ENCODE measurements at regions not wholly inside any gene's neighbourhood (a gene's known extent, or its start where the extent isn't known, plus 50 kb on each side); places are given as distances from the start of the nearest gene placed in this dataset.
"Not testable (repeated sequence)": the region's sequence is repeated elsewhere in the genome, so short reads cannot be mapped to it uniquely, and the experiment has no call there.

DNA sequence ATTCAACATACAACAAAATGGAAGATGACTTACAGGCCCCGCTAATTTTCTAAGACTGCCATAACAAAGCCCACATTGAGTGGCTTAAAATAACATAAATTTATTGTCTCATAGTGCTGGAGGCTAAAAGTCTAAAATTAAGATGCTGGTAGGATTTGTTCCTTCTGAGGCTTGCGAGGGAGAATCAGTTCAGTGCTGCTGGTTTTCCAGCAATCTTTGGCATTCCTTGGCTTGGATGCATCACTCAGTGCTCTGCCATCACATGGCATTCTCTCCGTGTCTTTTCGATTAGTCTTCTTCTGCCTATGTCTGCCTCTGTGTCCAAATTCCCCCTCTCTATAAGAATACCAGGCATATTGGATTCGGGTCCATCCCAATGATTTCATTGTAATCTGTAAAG, 959.3 kb upstream of the TMEFF2 start:
- no peak for DNase-seq (ENCODE audit: low read depth)

DNA sequence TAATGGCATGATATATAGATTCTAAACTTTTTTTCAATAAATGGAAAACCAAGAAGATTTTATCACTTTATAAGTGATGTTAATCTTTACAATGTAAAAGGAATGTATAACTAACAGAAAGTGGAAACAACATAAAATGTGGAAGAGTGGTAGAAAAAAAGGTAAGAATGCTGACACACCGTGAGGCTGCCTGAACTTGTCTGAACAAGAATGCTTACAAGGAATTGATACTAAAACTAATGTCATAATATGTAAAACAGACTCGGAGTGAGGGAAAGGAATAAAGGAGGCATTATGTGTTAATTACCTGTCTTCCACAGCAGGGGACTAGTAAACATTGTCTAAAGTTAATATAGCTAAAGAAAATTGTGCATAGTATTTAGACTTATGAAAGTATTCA, 958.8 kb upstream of the TMEFF2 start:
- DNase-seq (ENCODE audit: low read depth), result no peak

DNA sequence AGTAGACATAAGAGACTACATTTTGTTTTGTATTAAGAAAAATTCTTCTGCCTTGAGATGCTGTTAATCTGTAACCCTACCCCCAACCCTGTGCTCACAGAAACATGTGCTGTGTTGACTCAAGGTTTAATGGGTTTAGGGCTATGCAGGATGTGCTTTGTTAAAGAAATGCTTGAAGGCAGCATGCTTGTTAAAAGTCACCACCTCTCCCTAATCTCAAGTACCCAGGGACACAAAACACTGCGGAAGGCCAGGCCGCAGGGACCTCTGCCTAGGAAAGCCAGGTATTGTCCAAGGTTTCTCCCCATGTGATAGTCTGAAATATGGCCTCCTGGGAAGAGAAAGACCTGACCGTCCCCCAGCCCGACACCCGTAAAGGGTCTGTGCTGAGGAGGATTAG, 947.7 kb upstream of the TMEFF2 start:
- not testable (repeated sequence) for DNase-seq (ENCODE audit: low read depth)

DNA sequence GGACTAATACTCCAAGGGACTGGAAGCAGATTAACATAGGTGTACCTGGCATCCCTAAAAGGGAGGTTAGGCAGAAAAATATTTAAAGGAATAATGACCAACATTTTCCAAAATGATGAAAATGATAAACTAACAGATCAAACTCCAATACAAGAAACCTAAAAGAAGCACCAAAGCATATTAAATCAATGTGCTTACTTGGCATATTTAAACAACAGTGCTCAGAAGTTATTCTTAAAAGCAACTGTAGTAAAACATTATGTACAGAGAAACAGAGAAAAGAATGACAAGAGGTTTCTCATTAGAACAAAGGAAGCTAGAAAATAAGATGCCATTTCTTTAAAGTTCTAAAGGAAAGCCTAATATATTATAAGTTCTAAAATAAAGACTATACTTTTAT, 947.3 kb upstream of the TMEFF2 start:
- DNase-seq (ENCODE audit: low read depth), result no peak

DNA sequence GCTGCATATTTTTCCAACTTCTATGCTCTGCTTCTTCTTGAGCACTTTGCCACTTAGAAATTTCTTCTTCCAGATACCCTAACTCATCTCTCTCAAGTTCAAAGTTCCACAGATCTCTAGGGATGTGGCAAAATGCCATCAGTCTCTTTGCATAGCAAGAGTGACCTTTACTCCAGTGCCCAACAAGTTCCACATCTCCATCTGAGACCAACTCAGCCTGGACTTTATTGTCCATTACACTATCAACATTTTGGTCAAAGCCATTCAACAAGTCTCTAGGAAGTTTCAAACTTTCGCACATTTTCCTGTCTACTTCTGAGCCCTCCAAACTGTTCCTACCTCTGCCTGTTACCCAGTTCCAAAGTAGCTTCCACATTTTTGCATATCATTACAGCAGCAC, 946.2 kb upstream of the TMEFF2 start:
- not testable (repeated sequence) for DNase-seq (ENCODE audit: low read depth)

DNA sequence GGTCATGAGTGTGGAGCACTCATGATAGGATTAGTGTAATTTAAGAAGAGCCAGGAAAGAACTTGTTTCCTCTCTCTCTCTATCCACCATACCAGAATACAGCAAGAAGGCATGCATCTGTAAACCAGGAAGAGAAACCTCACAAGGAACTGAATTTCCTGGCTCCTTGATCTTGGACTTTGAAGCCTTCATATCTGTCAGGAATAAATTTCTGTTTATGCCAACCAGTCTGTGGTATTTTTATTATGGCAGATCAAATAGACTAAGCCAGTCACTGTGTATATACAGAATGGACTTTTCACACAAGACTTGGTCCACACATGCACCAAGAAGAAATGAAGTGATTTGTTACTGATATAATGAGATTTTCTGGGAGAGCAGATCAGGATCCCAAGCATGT, 930.1 kb upstream of the TMEFF2 start:
- no peak for DNase-seq (ENCODE audit: low read depth)

DNA sequence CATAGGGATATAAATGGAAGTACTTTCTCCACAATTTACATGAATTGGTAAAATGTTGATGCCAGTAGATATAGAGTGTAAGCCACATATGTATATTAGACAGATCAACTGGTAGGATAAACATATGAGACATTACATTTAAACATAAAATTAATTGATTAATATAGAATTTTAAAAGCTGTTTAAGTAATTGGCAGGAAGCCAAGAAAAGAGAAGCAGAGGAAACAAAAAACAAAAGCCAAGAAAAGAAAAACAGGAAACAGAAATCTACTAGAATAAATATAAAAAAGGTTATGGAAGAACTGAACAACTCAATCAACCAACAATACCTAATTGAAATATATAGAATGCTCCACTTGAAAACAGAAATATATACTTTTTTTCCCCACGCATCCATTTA, 920.1 kb upstream of the TMEFF2 start:
- no peak for DNase-seq (ENCODE audit: low read depth)

DNA sequence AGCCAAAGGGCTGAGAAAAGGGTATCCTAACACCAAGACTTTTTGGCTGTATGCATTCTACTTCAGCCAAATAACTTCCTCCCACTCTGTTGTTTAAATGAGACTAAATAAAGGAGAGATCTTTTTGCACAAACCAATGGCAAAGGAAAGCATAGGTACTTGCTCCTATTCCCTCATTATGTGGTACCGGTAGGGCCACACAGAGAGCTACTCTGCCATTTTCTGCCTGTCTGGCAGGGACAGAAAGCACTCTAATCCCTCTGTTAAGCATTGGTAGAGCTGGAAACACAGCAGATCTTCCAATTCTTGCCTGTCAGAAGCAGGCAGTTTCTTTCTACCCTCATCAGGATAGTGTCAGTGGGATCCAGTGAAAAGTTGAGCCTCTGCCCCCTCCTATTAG, 918.3 kb upstream of the TMEFF2 start:
- DNase-seq (ENCODE audit: low read depth), result no peak

DNA sequence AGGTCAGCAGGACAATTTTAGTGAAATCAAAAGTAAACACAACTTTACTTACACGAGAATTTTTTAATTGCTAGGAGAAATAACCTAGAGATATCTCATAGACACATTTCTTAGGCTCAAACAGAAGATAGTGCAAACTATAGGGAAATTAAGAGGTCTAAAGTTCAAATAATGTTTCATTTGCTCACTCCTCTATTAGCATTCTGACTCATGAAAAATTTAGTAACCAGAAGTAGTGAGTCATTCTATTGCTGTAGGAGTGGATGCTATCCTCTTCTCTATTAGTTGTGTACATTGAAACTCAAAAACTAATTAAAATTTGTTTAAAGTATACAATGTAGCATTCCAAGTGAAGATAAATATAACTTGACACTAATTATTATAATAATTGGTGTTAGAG, 908.3 kb upstream of the TMEFF2 start:
- DNase-seq (ENCODE audit: low read depth), result no peak

DNA sequence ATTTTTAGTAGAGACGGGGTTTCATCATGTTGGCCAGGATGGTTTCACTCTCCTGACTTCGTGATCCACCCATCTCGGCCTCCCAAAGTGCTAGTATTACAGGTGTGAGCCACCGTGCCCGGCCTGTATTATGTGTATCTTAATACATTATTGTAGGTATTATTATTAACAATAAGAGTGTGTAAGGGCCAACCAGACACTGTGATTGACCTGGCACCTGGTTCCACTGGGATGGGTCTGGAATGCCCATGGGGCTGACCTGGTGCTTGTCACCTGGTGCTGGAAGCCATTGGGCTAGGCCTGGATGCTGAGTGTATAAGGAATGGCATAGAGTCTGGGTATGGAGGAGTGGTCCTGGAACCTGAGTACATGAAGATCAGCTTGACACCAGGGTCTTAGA, 906.9 kb upstream of the TMEFF2 start:
- no peak for DNase-seq (ENCODE audit: low read depth)

DNA sequence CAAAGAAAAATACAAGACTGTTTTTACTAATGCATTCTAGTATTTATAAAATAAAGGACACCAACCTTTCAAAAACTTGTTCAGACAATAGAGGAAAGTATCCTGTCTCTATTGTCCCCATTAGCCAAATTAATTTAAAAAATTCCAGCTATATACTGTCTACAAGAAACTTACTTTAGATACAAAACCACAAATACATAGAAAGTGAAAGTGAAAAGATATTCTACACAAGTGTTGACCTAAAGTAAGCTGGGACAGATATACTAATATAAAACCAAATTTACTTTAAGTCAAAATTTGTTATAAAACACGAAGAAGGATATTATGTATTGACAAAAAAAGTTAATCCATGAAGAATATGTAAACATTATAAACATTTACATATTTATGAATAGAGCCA, 893.3 kb upstream of the TMEFF2 start:
- no peak for DNase-seq (ENCODE audit: low read depth)

DNA sequence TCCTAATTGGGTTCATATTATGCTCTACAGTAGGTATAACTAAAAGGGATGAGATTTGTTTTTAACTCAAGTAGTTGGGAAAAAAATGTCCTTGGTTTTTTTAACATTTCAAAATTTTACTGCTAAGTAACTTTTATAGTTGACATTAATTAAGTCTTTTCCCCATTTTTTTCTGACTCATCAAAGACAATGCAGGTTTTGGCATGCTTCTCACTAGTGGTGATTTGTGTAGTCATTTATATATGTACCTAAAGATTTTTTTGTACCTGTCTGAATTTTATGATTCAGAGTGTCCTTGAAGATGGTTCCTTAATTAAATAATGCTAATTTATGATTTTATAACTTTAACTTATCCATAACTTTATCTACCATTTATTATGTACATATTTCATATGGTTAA, 882.3 kb upstream of the TMEFF2 start:
- no peak for DNase-seq (ENCODE audit: low read depth)

DNA sequence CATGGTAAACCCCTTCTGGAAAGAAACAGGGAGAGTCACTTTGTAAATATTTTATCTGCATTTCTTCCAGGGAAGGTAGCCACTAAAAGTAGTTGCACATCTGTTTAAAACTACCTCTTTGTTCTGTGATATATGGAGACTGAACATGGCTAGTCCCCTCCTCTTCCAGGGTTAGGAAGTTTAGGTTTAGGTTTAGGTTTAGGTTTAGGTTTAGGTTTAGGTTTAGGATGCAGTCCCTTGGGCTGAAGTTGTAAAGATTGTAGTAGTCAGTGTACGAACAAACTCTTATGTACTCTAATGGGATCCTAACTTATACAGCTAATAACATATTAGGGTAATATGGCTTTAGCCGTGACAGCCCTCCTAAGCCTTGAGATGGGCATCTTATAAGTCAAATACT, 880.2 kb upstream of the TMEFF2 start:
- no peak for DNase-seq (ENCODE audit: low read depth)

DNA sequence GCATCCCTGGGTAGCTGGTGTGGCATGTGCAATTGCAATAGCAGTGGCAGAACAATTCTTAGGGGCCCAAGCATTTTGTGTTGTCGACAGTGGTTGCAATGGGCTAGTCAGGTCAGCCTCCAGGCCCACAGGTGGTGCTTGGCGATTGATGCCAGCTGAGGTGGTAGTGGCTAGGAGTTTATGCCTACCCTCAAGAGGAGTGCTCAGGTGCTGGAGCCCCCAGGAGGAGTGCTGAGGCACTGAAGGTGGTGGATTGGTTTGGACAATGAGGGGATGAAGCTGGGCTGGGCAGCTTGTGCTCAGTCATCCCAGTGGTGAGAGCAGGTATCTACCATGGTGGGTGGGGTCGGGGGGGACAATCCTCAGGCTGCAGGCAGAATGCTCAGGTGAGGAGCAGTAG, 877.9 kb upstream of the TMEFF2 start:
- DNase-seq (ENCODE audit: low read depth), result no peak

DNA sequence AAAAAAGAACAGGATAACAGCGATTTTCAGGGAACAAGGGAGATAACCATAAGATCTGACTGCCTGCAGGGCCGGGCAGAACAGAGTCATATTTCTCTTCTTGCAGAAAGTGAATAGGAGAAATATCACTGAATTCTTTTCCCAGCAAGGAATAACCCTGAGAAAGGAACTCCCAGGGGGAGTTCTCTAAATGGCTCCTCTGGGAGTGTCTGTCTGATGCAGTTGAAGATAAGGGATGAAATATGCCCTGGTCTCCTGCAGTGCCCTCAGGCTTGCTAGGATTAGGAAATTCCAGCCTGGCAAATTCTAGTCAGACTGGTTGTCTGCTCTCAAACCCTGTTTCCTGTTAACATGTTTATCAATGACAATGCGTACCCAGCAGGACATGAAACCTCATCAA, 830.8 kb upstream of the TMEFF2 start:
- DNase-seq (ENCODE audit: low read depth), result not testable (repeated sequence)

DNA sequence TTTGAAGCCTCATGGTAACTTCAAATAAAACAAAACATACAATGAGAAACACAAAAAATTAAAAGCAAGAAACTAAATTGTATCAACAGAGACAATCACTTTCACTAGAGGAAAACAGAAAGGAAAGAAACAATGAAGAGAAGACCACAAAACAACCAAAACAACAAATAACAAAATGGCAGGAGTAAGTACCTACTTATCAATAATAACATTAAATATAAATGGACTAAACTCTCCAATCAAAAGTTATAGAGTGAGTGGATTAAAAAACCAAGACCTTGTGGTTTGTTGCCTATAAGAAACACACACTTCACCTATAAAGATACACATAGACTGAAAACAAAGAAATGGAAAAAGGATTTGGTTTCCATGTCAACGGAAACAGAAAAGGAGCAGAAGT, 830.1 kb upstream of the TMEFF2 start:
- no peak for DNase-seq (ENCODE audit: low read depth)

DNA sequence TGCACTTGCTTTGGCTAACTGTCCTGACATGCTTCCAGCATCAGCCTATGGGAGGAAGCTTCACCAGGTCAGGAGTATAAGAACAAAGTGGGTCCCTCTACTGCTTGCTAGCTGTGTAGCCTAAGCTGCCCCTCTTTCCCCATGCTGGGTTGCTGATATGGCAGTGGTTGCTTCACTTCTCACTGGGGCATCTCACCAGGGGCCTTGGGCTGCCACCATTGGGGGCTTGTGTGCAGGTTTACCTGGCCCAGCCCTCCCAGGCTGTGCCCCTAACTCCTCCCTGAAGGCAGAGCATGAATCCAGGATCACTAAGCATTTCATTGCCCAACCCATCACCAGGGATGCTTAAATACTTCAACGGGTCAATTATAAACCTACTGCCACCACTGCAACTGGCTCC, 817.1 kb upstream of the TMEFF2 start:
- no peak for DNase-seq (ENCODE audit: low read depth)

DNA sequence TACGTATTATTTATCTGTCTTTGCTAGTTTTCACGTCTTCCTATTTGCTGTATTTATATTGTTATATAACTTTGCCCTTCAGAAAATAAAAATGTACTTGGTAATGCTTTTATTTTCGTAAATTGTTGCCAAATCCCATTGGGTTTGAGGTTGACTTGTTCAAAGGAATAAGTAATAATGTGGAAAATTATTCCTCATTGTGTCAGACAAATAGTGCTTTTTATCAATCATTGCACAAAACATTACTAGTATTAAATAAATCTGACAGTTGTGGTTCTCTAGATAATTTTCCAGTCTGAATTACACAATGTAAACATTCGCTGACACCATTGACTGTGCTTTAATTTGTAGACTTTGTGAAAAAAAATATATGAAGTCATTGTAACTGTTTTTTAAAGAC, 798.3 kb upstream of the TMEFF2 start:
- no peak for DNase-seq (ENCODE audit: low read depth)

DNA sequence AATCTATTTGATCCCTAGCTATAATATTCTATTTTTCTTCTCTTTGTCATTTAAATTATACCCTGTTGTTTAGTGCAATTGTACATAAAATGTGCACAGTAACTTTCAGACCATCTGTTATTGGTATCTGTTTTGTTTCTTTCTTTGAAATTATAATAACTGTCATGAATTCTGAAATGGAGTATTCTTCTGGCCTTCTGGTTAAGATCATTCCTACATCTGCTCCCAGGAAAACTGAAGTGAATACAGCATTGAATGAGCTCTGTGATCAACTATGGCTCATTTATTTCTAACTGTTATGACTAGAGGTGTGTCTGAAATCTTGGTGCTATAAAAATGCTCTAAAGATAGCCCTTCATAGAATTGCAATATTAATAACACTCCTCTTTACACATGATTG, 788.4 kb upstream of the TMEFF2 start:
- no peak for DNase-seq (ENCODE audit: low read depth)

DNA sequence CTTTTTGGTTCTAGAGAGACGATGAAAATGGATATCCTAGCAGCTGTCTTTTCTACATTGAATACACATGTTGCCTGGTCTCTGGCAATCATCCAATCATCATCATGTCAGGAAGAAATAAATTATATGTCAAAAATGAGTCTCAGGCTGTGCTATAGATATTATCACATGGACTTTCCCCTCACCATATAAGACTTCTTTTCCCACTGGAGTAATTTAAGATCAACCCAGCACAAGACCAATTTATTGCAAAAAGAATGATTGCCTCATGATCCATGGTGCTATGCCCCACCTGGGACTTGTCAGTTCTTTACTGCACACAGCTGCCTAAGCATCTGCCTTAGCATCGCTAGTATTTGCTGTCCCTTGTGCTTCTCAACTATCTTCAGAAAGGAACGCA, 783.7 kb upstream of the TMEFF2 start:
- DNase-seq (ENCODE audit: low read depth), result no peak

DNA sequence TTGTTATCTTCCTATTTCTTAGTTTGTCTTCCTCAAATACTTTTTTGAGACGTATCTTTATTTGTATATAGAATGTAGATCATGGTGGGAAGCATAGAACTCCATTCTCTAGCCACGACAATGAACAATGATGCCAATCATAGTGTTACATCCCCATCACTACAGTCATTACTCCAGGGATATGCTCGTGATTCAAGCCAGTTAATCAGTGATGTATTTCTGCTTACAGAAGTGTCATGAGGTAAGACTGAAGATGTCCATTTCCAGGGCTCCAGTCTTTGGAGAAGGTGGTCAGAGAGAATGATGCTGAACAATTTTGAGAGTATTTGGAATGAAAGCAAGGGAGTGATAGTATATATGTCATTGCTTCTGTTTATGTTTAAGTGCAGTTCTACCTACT, 777.2 kb upstream of the TMEFF2 start:
- no peak for DNase-seq (ENCODE audit: low read depth)

DNA sequence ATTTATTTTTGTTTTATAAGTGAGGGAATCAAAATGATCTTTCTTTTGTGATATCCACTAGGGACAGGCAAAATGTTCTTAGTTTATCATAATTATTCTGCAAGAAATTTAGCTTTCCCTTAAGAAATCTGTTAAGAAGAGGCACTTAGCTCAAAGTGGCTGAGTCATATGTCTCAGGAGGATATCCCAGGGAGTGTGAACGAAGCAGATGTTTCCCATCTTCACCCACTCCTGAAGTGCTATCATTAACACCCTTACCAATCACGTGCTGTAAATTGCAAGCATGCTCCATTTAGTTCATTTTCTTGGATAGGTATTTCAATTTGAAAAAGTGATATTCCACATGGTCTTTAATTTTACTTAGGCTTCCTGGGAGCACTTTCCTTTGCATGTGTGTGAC, 774.3 kb upstream of the TMEFF2 start:
- DNase-seq (ENCODE audit: low read depth), result no peak

DNA sequence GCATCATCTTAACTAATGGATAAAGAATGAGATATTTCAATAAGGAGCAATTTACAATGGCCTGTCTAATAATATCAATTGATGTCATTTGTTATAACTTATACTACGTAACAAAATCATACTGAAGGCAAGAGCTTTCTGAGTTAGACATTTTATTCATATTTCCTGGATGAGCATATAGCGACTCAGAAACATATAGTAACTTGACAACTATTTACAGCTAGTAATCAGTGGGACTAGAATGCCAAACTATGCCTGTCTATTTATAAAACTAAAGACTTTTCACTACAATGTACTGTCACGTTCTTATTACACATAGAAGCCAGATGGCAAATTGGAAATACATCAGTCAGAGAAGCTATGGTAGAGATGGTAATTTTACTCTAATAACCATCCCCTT, 766.2 kb upstream of the TMEFF2 start:
- DNase-seq (ENCODE audit: low read depth), result no peak

DNA sequence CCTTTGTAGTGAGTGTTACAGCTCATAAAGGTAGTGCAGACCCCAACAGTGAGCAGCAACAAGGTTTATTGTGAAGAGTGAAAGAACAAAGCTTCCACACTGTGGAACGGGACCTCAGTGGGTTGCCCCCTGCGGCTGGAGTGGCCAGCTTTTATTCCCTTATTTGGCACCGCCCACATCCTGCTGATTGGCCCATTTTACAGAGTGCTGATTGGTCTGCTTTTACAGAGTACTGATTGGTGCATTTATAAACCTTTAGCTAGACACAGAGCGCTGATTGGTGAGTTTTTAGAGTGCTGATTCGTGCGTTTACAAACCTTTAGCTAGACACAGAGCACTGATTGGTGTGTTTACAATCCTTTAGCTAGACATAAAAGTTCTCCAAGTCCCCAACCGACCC, 763.9 kb upstream of the TMEFF2 start:
- not testable (repeated sequence) for DNase-seq (ENCODE audit: low read depth)

DNA sequence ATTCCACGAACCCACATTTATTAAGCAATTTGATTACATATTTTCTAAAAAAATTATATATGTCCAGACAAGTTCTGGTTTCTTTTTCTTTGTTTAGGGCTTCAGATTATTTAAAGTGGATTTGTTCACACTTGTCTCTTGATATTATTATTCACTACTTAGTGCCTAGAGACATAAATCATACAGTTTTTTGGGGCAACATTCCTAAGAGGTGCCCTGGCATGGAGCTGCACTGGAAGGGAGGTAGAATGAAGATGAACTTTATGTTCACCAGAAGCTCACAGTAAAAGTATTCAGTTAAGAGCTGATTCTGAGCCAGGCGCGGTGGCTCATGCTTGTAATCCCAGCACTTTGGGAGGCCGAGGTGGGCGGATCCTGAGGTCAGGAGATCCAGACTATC, 762.7 kb upstream of the TMEFF2 start:
- no peak for DNase-seq (ENCODE audit: low read depth)

DNA sequence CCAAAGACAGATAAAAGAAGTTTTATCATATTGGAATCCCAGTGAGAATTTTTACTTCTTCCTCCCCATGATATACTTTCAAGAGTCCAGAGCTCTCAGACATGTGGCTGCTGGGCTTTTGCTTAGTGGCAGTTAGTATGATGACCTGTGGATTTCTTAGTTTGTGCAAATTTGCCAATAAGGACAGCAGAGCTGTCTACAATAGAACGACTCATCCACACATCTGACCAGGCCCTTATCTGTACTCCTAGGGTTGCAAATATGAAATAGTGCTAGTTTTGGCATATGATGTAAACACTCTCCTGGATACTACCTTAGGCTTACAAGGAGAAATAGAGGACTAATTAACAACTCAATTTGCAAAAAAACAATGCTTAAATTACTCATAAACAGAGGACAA, 758.4 kb upstream of the TMEFF2 start:
- DNase-seq (ENCODE audit: low read depth), result no peak

Measured in stimulated activated CD4-positive, alpha-beta T cell treated with anti-CD3 and anti-CD28 coated beads, Interleukin-2, amount 100 ng/mL, for 4 hours (primary cell).